HG03520 (cell line): ENCODE measurements at regions not wholly inside any gene's neighbourhood (a gene's known extent, or its start where the extent isn't known, plus 50 kb on each side); places are given as distances from the start of the nearest gene placed in this dataset.

Experiments
- ATAC-seq: cut with Tn5 transposase; IDR thresholded peaks from one replicate; pipeline ENCODE4 v1.9.1; 2021; ENCODE audit warnings: mild to moderate bottlenecking, moderate library complexity; ENCODE audit not compliant: unreplicated experiment

- no peak for ATAC-seq
Measured at GRCh38 chr22:48892578-48893287, 934.9 kb downstream of the BRD1 start.

GRCh38 chr22:48891688-48892577 is 935.7 kb downstream of the BRD1 start:
- no peak for ATAC-seq

GRCh38 chr22:48890693-48891554 is 936.7 kb downstream of the BRD1 start:
- ATAC-seq, result no peak

DNA sequence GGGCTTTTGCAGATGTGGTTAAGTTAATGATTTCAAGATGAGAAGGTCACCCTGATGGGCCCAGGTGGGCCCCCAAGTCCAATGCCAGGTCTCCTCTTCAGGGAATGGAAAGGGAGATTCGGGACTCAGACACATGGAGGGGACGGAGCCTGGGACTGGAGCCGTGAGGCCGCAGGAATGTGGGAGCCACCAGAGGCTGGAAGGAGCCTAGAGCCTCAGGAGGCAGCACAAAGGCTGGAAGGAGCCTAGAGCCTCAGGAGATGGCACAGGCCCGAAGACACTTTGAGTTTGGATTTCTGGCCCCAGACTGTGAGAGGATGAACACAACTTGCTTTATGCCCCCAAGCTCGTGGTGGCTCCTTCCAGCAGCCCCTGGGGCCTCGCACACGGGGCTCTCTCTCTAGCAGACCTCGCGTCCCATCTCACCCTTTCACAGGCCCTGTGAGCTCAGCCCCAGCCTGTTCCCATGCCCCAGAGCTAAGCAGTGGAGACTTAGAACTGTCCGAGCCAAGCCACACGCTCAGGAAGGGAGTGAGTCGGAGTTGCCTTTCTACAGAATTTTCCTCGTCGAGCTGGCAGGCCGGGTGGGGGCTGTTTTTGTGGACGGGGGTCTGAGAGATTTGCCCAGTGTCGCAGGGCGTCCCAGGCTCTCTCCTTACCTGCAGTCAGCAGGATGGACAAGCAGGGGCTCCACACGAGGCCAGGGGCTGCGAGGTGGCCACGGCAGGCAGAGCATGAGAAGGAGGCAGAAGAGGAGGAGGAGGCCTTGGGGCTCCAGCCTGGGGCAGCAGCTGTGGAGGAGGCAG is 937.6 kb downstream of the BRD1 start:
- ATAC-seq, result no peak

DNA sequence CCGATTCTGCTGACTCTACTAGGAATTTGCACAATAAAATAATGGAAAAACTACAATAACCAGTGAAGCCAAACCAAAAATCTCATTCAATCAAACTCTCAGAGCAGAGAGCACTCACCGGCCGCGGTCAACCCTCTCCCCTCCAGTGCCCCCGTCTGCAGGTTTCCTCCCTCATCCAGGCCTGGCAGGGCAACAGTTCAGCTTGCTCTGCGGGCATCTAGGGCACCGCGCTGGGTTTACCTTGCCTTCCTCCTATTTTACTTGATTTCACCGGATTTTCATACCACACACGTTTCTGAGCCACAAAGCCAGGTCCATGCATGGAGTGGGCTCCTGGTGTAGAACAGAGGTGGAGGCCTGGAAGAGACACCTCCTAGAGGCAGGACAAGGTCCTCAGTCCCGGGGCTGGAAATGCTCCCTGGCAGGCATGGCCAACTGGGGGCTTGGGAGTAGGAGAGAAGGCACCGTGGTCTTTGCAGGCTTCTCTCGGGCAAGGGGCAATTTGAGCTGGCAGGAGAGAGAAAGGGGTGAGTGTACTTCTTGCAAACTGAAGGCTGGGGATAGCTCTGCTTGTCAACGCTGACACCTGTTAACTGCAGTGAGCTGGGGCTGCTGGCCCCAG is 938.4 kb downstream of the BRD1 start:
- no peak for ATAC-seq

DNA sequence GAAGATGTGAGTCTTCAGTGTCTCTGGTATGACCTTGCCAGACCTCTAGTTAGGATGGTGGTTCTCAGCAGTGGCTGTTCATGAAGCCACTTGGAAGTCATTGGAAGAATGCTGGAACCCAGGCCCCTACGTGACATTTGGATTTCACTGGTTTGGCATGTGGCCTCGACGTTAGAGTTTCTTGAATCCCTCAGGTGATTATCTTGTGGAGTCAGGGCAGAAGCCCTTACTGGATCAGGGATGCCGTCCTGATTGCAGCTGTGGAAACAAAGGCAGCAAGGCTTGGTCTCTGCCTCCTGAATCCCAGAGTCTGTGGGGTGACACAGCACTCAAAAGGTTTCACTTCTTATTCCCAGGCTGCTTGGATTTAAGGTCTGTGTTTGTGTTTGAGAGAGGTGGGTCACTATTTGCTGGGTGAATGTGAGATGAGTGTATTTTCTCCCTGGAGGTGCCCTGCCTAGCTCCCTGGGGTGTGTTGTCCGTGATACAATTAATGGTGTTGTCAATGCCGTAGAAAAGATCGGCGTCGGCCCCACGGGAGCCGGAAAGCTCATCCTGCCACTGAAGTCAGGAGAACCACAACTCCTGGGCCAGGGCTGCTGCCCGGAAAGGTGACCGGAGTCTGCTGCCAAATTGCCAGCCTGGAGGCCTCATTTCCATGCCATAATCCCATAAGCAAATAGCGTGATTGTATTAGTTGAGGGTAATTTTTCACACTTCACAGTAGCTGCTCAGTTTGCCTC is 939.0 kb downstream of the BRD1 start:
- no peak for ATAC-seq

GRCh38 chr22:48887394-48888332 is 940.0 kb downstream of the BRD1 start:
- ATAC-seq, result no peak

GRCh38 chr22:48886604-48887393 is 940.9 kb downstream of the BRD1 start:
- ATAC-seq, result no peak

DNA sequence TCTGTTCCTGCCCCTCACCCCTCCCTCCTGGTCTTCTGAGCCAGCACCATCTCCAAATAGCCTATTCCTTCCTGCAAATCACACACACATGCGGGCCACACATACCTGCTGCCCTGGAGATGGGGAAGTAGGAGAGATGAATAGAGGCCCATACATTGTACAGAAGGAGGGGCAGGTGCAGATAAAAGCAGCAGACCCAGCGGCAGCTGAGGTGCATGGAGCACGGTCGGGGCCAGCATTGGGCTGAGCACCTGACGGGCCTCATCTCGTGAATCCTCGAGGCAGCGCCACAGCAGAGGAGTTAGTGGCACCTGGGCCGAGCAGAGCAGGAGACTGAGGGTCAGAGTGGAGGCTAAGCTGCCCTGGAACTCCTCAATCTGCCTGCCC is 941.8 kb downstream of the BRD1 start:
- ATAC-seq, result no peak

DNA sequence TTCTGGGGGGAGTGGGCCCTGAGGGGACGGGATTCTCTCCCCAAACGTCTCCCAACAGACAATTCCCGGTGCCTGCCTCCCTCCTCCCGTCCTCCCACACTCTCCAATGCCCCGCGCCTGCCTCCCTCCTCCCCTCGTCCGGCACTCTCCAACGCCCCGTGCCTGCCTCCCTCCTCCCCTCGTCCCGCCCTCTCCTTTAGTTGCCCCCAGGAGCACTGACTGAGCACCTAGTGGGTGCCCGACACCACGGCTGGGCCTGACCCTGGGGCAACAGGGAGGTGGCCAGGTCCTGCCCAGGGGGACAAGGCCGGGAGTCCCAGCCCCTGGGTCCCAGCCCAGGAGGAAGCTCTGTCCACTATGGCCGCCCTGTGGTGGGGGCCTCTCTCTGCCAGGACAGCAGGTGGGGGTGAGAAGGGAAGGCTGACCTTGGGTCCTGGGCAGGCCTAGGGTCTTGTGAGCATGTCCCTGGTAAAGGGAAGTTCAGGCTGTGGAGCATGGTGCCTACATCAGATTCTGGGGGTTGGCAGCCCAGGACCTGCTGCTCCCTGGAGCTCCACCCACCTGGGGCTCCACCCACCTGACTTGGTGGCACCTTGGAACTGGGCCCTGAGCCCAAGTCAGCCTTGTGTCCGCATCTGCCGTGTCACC is 942.3 kb downstream of the BRD1 start:
- no peak for ATAC-seq

GRCh38 chr22:48884786-48885185 is 942.9 kb downstream of the BRD1 start:
- ATAC-seq, result no peak

DNA sequence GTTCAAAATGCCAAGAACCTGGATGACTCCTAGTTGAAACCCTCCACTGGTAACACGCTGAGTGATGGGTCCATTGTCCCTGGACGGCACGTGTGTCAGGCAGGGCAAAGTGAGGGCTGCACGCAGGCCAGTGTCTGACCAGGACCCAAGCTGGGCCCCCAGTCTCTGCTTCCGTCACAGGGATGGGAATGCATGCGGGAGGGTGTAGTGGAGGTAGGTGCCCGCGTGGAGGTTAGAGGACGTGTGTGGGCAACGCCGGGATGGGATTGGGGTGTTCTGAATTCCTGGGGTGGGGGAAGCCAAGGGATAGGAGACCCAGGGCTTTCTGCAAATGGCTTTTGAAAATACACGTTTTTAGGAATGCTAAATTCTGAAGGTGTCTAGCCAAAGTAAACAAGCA is 943.3 kb downstream of the BRD1 start:
- no peak for ATAC-seq

DNA sequence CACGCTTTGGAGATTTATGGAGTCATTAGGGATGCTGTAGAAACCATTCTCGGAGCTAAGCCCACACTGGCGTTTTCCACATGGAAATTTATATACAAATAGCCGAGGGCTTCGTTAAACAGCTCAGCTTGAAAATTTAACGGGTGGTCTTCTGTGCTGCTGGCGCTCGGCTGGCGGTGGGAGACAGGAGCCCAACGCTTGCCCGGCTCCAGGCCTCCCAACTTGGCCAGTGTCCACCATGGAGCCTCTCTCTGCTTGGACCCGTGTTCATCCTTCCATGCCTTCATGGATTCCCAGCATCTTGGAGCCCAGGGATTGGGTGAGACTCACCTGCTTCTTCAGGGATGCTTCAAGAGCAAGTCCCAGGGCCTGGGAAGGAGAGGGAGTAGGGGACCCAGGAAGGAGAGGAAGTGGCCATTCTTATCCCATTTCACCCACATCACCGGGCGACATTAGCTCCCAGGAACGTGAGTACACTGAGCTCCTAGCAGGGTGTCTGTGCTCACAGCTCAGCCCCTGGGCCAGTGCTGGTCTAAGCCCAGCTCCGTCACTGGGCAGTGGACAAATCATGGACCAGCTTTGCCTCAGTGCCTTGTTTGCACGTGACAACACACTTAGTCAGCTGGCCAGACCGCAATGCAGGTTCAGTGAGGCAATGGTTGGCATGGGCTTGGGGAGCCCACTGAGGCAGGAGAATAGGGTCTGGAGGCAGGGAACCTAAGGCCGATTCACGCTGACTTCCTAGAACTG is 944.3 kb downstream of the BRD1 start:
- no peak for ATAC-seq

DNA sequence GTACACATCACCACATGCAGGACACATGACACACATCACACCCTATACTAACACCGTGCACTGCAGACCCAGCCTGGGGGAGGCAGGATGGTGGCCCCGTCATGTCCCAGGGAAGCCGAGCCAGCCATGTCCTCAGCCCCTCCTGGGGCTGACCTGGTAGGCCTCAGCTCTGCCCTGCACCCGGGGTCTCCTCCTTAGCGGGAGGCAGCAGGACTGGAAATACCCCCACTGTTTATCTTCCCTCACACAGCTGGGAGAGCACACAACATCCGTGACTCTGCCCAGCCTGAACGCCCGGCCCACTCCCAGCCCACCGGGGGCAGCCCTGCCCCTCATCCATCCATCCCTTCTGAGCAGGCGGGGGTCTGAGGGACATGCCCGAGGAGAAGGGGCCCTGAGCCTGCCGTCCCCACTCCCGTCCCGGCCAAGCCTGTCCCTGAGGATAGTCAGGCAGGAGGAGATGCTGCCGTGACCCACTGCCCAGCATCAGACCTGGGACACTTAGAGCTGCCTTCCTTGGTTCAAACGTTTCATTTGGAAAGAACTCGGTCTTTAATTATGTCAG is 945.0 kb downstream of the BRD1 start:
- no peak for ATAC-seq

DNA sequence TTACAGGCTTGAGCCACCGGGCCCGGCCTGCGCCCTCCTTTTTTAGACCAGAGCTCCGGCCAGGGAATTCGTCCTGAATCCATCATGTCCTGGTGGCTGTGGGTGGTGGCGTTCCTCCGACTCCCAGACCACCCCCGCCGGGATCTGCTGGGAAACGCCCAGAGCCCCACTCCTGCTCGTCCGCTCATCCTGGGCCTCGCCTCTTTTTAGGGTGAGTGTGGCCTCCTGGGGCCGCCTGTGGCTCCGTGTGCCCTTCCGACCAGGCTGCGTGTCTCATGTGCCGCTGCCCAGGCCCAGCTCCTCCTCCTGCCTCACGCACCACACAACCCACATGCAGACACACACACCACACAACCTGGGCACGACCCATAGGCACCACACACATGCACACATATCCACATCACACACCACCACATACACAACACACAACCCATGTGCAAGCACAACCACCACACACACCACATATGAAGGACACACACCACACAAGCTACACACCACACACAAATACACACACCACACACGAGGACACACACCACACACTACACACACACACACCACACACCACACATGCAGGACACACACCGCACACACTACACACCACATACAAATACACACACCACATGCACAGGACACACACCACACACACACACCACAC is 946.2 kb downstream of the BRD1 start:
- ATAC-seq, result no peak
